ENCODE measurements at regions not wholly inside any gene's neighbourhood (a gene's known extent, or its start where the extent isn't known, plus 50 kb on each side); places are given as distances from the start of the nearest gene placed in this dataset.

DNA sequence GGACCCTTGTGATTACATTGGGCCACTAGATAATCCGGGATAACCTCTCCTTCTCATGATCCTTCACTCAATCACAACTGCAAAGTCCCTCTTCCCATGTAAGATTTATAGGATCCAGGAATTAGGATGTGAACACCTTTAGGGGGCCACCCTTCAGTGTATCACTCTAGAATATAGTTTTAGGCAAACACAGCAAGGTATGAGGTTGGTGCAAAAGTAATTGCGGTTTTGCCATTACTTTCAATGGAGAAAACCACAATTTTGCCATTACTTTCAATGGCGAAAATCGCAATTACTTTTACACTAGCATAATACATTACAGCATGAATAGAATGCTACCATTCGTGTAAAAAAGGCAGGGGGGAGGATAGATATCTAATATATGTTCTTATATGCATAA lies 104.0 kb downstream of the BAMBI start:
- no peak overlapping the region for H3K27ac ChIP-seq
- H3K4me3 ChIP-seq (ENCODE audit: low read depth, low read length): no peak overlapping the region
- no peaks in the 10 kb centered on the region for H3K79me2 ChIP-seq

GRCh38 chr10:28783087-28783486 lies 105.8 kb downstream of the BAMBI start:
- Histone ChIP-seq H3K4me1 (no peaks in the 10 kb centered on the region), H3K4me3 (ENCODE audit: low read depth, low read length) (no peak overlapping the region), H3K9ac (no peak overlapping the region), H3K27ac (no peak overlapping the region), H3K9me3 (ENCODE audit: control insufficient read depth, low read length) (no peaks in the 10 kb centered on the region), H3K79me2 (no peaks in the 10 kb centered on the region), H3K4me2 (ENCODE audit: low read length) (no peak overlapping the region), H3K27me3 (ENCODE audit: control insufficient read depth, insufficient read depth, low read length) (no peaks in the 10 kb centered on the region), H2AFZ (no peak overlapping the region), H3K36me3 (ENCODE audit: control insufficient read depth, insufficient read depth, low read length) (no peaks in the 10 kb centered on the region)
- TF ChIP-seq, protein P1, sequence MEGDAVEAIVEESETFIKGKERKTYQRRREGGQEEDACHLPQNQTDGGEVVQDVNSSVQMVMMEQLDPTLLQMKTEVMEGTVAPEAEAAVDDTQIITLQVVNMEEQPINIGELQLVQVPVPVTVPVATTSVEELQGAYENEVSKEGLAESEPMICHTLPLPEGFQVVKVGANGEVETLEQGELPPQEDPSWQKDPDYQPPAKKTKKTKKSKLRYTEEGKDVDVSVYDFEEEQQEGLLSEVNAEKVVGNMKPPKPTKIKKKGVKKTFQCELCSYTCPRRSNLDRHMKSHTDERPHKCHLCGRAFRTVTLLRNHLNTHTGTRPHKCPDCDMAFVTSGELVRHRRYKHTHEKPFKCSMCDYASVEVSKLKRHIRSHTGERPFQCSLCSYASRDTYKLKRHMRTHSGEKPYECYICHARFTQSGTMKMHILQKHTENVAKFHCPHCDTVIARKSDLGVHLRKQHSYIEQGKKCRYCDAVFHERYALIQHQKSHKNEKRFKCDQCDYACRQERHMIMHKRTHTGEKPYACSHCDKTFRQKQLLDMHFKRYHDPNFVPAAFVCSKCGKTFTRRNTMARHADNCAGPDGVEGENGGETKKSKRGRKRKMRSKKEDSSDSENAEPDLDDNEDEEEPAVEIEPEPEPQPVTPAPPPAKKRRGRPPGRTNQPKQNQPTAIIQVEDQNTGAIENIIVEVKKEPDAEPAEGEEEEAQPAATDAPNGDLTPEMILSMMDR (IDR thresholded peaks at IDR 0.05): no peak

More for the DNA sequence above, 104.0 kb downstream of the BAMBI start:
- Histone ChIP-seq H3K4me2 (ENCODE audit: low read length) (no peak overlapping the region), H3K9ac (no peak overlapping the region), H2AFZ (no peak overlapping the region), H3K36me3 (ENCODE audit: control insufficient read depth, insufficient read depth, low read length) (no peaks in the 10 kb centered on the region), H3K9me3 (ENCODE audit: control insufficient read depth, low read length) (no peaks in the 10 kb centered on the region), H3K4me1 (peaks cover 6% of the 10 kb centered on the region), H3K27me3 (ENCODE audit: control insufficient read depth, insufficient read depth, low read length) (no peaks in the 10 kb centered on the region)
- TF ChIP-seq, protein P1 (IDR thresholded peaks at IDR 0.05): no peak

GRCh38 chr10:28785018-28785417 lies 107.7 kb downstream of the BAMBI start:
- Histone ChIP-seq H3K79me2 (no peaks in the 10 kb centered on the region), H3K4me1 (no peaks in the 10 kb centered on the region), H3K4me3 (ENCODE audit: low read depth, low read length) (no peak overlapping the region), H3K9me3 (ENCODE audit: control insufficient read depth, low read length) (no peaks in the 10 kb centered on the region), H3K4me2 (ENCODE audit: low read length) (no peak overlapping the region), H3K9ac (no peak overlapping the region), H3K36me3 (ENCODE audit: control insufficient read depth, insufficient read depth, low read length) (no peaks in the 10 kb centered on the region), H3K27ac (no peak overlapping the region), H2AFZ (no peak overlapping the region), H3K27me3 (ENCODE audit: control insufficient read depth, insufficient read depth, low read length) (no peaks in the 10 kb centered on the region)
- TF ChIP-seq, protein P1 (IDR thresholded peaks at IDR 0.05): no peak

DNA sequence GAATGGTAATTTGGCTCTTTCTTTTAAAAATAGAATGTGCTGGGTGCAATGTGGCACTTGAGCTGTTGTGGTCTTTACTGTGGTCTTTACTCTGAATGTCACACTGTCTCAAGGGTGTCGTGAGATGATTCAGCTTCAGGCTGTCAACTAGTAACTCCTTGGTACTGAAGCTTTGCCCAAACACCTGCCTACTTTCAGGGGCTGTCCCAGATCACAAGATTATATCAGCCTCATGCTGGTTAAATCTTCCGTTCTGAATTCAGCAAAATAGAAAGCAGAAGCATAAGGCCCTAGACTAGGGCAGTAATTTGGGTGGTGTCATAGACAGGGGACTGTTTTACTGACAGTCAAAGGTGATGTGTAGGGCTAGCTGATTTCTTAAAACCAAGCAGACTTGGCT lies 110.9 kb downstream of the BAMBI start:
- H3K4me3 ChIP-seq (ENCODE audit: low read depth, low read length): no peak overlapping the region
- no peak overlapping the region for H3K4me2 ChIP-seq (ENCODE audit: low read length)
- no peak overlapping the region for H3K27ac ChIP-seq
- no peaks in the 10 kb centered on the region for H3K36me3 ChIP-seq (ENCODE audit: control insufficient read depth, insufficient read depth, low read length)
- no peak overlapping the region for H2AFZ ChIP-seq
- TF ChIP-seq, protein P1 (IDR thresholded peaks at IDR 0.05): no peak
- no peaks in the 10 kb centered on the region for H3K4me1 ChIP-seq
- no peaks in the 10 kb centered on the region for H3K9me3 ChIP-seq (ENCODE audit: control insufficient read depth, low read length)
- no peak overlapping the region for H3K9ac ChIP-seq
- no peaks in the 10 kb centered on the region for H3K79me2 ChIP-seq
- no peaks in the 10 kb centered on the region for H3K27me3 ChIP-seq (ENCODE audit: control insufficient read depth, insufficient read depth, low read length)

DNA sequence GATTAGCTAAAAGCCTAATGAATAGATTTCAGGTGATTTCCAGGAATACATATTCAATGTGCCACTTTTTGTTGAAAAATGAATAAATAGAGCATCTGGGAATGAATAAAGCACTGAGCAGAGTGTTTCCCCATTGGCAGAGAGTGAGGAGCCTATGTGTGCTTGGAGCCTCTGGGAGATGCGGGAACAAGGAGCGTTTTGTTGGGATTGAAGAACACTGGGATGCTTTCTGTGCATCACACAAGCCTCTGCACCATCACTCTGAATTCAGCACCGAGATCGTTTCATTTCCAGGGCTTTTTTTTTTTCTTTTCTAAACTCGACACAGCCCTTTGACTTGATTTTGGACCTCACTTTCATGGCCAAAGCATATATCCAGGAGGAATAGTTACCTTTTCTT lies 111.4 kb downstream of the BAMBI start:
- no peaks in the 10 kb centered on the region for H3K4me1 ChIP-seq
- no peak overlapping the region for H3K9ac ChIP-seq
- no peak overlapping the region for H3K4me3 ChIP-seq (ENCODE audit: low read depth, low read length)
- no peak overlapping the region for H3K27ac ChIP-seq
- no peak overlapping the region for H2AFZ ChIP-seq
- no peaks in the 10 kb centered on the region for H3K27me3 ChIP-seq (ENCODE audit: control insufficient read depth, insufficient read depth, low read length)
- H3K36me3 ChIP-seq (ENCODE audit: control insufficient read depth, insufficient read depth, low read length): no peaks in the 10 kb centered on the region
- TF ChIP-seq, protein P1 (IDR thresholded peaks at IDR 0.05): no peak
- H3K4me2 ChIP-seq (ENCODE audit: low read length): no peak overlapping the region
- H3K79me2 ChIP-seq: no peaks in the 10 kb centered on the region
- H3K9me3 ChIP-seq (ENCODE audit: control insufficient read depth, low read length): no peaks in the 10 kb centered on the region
